HCT116 (cell line): ENCODE measurements at regions not wholly inside any gene's neighbourhood (a gene's known extent, or its start where the extent isn't known, plus 50 kb on each side); places are given as distances from the start of the nearest gene placed in this dataset.

Source experiments
- EZH2 ChIP-seq: fragments of 200-600 bp; sonication (generic); IDR thresholded peaks from 2 replicates; pipeline ENCODE4 v1.6.1; 2017; ENCODE audit warnings: antibody characterized with exemption, mixed run types
- EZH2phosphoT487 ChIP-seq: fragments of 200-600 bp; IDR thresholded peaks from 2 replicates; pipeline ENCODE4 v1.6.1; 2018; ENCODE audit warnings: antibody characterized with exemption, borderline replicate concordance
- POLR2A ChIP-seq: IDR thresholded peaks from 2 replicates; pipeline ENCODE4 v1.7.0; 2011; ENCODE audit warnings: borderline replicate concordance; ENCODE audit not compliant: insufficient read depth, insufficient read length; ENCODE audit errors: extremely low read depth
- POLR2AphosphoS5 ChIP-seq: IDR thresholded peaks from 2 replicates; pipeline ENCODE4 v1.6.1; 2011; ENCODE audit warnings: mild to moderate bottlenecking, low read depth, low read length, moderate library complexity
- RAD21 ChIP-seq: IDR thresholded peaks from 2 replicates; pipeline ENCODE4 v1.6.1; 2012; ENCODE audit warnings: low read depth, mild to moderate bottlenecking
- SIN3A ChIP-seq: IDR thresholded peaks from 2 replicates; pipeline ENCODE4 v1.6.1; 2012; ENCODE audit warnings: low read depth
- ZNF274 ChIP-seq: fragments of 200-500 bp; sonication (Bioruptor generic); IDR thresholded peaks from 2 replicates; pipeline ENCODE4 v1.6.1; 2014; ENCODE audit warnings: mild to moderate bottlenecking, low read depth, low read length, inconsistent platforms
- TF ChIP-seq, protein P1 (sequence below): IDR thresholded peaks from 2 replicates; pipeline ENCODE4 v1.6.1; 2012; ENCODE audit warnings: low read depth
- TF ChIP-seq, protein P2 (sequence below), 3 experiments: fragments of 200-600 bp in 1 of 3; sonication (generic) in 1 of 3; IDR thresholded peaks in 2 of 3; conservative IDR thresholded peaks in 1 of 3; 2 replicates each; pipeline ENCODE4 v1.5.1; 2012 to 2017; ENCODE audit warnings: low read depth in 2 of 3, low read length in 2 of 3, antibody characterized with exemption in 1 of 3, borderline replicate concordance in 1 of 3, control low read depth in 1 of 3, mild to moderate bottlenecking in 1 of 3, mixed read lengths in 1 of 3, mixed run types in 1 of 3, moderate library complexity in 1 of 3; ENCODE audit not compliant: insufficient read depth in 1 of 3
- TF ChIP-seq, protein P3 (sequence below): IDR thresholded peaks from 2 replicates; pipeline ENCODE4 v1.6.1; 2011; ENCODE audit warnings: mild to moderate bottlenecking, low read length, moderate library complexity; ENCODE audit not compliant: insufficient replicate concordance; ENCODE audit errors: extremely low read depth

DNA sequence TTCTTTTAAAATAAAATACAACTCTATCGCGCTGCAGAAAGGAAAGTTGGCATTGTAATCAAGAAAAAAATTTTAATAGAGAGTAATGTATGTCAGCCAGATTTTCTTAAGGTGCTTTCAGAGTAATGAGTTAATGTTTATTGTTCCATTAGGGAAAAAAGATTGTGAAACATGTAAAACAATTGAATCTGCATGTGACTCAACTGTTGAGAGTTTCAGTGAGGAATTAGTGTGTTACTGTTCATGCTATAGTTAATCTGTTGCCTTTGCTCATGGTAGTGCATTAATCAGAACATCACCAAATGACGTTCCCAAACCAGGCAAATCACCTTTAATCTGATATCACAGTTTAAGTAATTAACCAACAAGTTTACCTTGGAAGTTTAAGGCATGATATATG lies 600.5 kb downstream of the NR2F1-AS1 start:
- TF ChIP-seq SIN3A, result no peak
- TF ChIP-seq POLR2AphosphoS5, result no peak
- TF ChIP-seq, protein P1, sequence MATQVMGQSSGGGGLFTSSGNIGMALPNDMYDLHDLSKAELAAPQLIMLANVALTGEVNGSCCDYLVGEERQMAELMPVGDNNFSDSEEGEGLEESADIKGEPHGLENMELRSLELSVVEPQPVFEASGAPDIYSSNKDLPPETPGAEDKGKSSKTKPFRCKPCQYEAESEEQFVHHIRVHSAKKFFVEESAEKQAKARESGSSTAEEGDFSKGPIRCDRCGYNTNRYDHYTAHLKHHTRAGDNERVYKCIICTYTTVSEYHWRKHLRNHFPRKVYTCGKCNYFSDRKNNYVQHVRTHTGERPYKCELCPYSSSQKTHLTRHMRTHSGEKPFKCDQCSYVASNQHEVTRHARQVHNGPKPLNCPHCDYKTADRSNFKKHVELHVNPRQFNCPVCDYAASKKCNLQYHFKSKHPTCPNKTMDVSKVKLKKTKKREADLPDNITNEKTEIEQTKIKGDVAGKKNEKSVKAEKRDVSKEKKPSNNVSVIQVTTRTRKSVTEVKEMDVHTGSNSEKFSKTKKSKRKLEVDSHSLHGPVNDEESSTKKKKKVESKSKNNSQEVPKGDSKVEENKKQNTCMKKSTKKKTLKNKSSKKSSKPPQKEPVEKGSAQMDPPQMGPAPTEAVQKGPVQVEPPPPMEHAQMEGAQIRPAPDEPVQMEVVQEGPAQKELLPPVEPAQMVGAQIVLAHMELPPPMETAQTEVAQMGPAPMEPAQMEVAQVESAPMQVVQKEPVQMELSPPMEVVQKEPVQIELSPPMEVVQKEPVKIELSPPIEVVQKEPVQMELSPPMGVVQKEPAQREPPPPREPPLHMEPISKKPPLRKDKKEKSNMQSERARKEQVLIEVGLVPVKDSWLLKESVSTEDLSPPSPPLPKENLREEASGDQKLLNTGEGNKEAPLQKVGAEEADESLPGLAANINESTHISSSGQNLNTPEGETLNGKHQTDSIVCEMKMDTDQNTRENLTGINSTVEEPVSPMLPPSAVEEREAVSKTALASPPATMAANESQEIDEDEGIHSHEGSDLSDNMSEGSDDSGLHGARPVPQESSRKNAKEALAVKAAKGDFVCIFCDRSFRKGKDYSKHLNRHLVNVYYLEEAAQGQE, result no peak
- no peak for TF ChIP-seq EZH2phosphoT487
- TF ChIP-seq EZH2, result no peak
- no peak for TF ChIP-seq POLR2A
- TF ChIP-seq, protein P2, sequence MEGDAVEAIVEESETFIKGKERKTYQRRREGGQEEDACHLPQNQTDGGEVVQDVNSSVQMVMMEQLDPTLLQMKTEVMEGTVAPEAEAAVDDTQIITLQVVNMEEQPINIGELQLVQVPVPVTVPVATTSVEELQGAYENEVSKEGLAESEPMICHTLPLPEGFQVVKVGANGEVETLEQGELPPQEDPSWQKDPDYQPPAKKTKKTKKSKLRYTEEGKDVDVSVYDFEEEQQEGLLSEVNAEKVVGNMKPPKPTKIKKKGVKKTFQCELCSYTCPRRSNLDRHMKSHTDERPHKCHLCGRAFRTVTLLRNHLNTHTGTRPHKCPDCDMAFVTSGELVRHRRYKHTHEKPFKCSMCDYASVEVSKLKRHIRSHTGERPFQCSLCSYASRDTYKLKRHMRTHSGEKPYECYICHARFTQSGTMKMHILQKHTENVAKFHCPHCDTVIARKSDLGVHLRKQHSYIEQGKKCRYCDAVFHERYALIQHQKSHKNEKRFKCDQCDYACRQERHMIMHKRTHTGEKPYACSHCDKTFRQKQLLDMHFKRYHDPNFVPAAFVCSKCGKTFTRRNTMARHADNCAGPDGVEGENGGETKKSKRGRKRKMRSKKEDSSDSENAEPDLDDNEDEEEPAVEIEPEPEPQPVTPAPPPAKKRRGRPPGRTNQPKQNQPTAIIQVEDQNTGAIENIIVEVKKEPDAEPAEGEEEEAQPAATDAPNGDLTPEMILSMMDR (IDR thresholded peaks at IDR 0.05 in 2 of 3, conservative IDR thresholded peaks at IDR 0.05 in 1 of 3; ENCODE audit: borderline replicate concordance in 1 of 3, insufficient read depth in 1 of 3, low read depth in 2 of 3, low read length in 2 of 3), result no peak
- no peak for TF ChIP-seq RAD21
- TF ChIP-seq, protein P3, sequence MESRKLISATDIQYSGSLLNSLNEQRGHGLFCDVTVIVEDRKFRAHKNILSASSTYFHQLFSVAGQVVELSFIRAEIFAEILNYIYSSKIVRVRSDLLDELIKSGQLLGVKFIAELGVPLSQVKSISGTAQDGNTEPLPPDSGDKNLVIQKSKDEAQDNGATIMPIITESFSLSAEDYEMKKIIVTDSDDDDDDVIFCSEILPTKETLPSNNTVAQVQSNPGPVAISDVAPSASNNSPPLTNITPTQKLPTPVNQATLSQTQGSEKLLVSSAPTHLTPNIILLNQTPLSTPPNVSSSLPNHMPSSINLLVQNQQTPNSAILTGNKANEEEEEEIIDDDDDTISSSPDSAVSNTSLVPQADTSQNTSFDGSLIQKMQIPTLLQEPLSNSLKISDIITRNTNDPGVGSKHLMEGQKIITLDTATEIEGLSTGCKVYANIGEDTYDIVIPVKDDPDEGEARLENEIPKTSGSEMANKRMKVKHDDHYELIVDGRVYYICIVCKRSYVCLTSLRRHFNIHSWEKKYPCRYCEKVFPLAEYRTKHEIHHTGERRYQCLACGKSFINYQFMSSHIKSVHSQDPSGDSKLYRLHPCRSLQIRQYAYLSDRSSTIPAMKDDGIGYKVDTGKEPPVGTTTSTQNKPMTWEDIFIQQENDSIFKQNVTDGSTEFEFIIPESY, result no peak
- TF ChIP-seq ZNF274, result no peak
